HepG2 (cell line): ENCODE measurements at regions not wholly inside any gene's neighbourhood (a gene's known extent, or its start where the extent isn't known, plus 50 kb on each side); places are given as distances from the start of the nearest gene placed in this dataset.

Experiments
- ATAC-seq: fragments of 200-7000 bp; cut with Tn5 transposase; 3 replicates; pipeline ENCODE4 v1.9.1; 2020; ENCODE audit warnings: mild to moderate bottlenecking, moderate library complexity
- BruUV-seq: library from RNA; stranded (reverse); fragments of 400-500 nt; replicated peaks from 2 replicates; lab custom pipeline; 2021; lab: Mats Ljungman, UMichigan
- CTCF ChIA-PET: fragments of 300-600 bp; formaldehyde crosslinking; extraction: SDS; loops from one replicate; lab custom pipeline; 2021; ENCODE audit warnings: low total read pairs, inconsistent platforms, low intra/inter-chr PET ratio; lab: Yijun Ruan, JAX
- POLR2A ChIA-PET: fragments of 350-600 bp; sonication (Branson Sonifier 250); formaldehyde crosslinking; loops from one replicate; lab custom pipeline; 2020; ENCODE audit warnings: antibody characterized with exemption, inconsistent platforms; lab: Yijun Ruan, JAX
- DNase-seq: peaks from one replicate; pipeline ENCODE4 v3.0.0-alpha.2; 2015; ENCODE audit warnings: low spot score
- FAIRE-seq: peaks from 3 replicates; lab custom pipeline; 2011; peaks lifted over from hg19 to GRCh38; lab: Jason Lieb, UNC
- H2AFZ ChIP-seq: one replicate; pipeline ENCODE4 v1.6.1; 2011; ENCODE audit warnings: low read length, inconsistent platforms
- H3K27ac ChIP-seq: fragments of 300-600 bp; 3 replicates; pipeline ENCODE4 v1.8.0; 2011; ENCODE audit warnings: mixed run types, mild to moderate bottlenecking, mixed read lengths, low read length, inconsistent platforms; ENCODE audit not compliant: insufficient read depth; ENCODE audit errors: extremely low read length
- H3K27me3 ChIP-seq, 2 experiments: fragments of 200-600 bp in 1 of 2; 2 replicates in 1 of 2; 3 replicates in 1 of 2; pipeline versions ENCODE4 v1.6.0 to v1.8.0; 2011; ENCODE audit warnings: low read length in 2 of 2, mild to moderate bottlenecking in 2 of 2, moderate library complexity in 2 of 2, inconsistent platforms in 1 of 2; ENCODE audit not compliant: insufficient read depth in 2 of 2, control insufficient read depth in 1 of 2
- H3K36me3 ChIP-seq, 2 experiments: fragments of 200-600 bp in 1 of 2; replicated peaks in 1 of 2; 2 replicates in 1 of 2; 3 replicates in 1 of 2; pipeline versions ENCODE4 v1.5.1 to v1.8.0; 2011; ENCODE audit warnings: low read length in 2 of 2, inconsistent platforms in 1 of 2; ENCODE audit not compliant: insufficient read depth in 2 of 2, control insufficient read depth in 1 of 2
- H3K4me1 ChIP-seq: 2 replicates; pipeline ENCODE4 v1.5.1; 2012; ENCODE audit warnings: low read length, inconsistent platforms; ENCODE audit not compliant: insufficient read depth
- H3K4me2 ChIP-seq: 2 replicates; pipeline ENCODE4 v1.6.0; 2011; ENCODE audit warnings: low read depth, low read length, inconsistent platforms
- H3K4me3 ChIP-seq, 3 experiments: fragments of 200-600 bp in 1 of 3; sonication (generic), shearing (Covaris generic) in 1 of 3; replicated peaks in 1 of 3; 2 replicates each; pipeline ENCODE4 v1.5.1; 2011 to 2016; ENCODE audit warnings: low read length in 3 of 3, inconsistent platforms in 2 of 3, low read depth in 2 of 3, mild to moderate bottlenecking in 2 of 3, control low read depth in 1 of 3, mixed read lengths in 1 of 3; ENCODE audit not compliant: insufficient read depth in 1 of 3
- H3K79me2 ChIP-seq: one replicate; pipeline ENCODE4 v1.6.1; 2011; ENCODE audit warnings: low read length, inconsistent platforms; ENCODE audit not compliant: insufficient read depth
- H3K9ac ChIP-seq: 2 replicates; pipeline ENCODE4 v1.6.0; 2011; ENCODE audit warnings: mild to moderate bottlenecking, low read depth, low read length, inconsistent platforms; ENCODE audit not compliant: insufficient read depth
- H3K9me3 ChIP-seq: 2 replicates; pipeline ENCODE4 v1.5.1; 2012; ENCODE audit warnings: mild to moderate bottlenecking, low read length
- H4K20me1 ChIP-seq: 2 replicates; pipeline ENCODE4 v1.6.0; 2011; ENCODE audit warnings: inconsistent platforms, mild to moderate bottlenecking, low read length, moderate library complexity; ENCODE audit not compliant: insufficient read depth
- AGO1 ChIP-seq: fragments of 200-400 bp; formaldehyde crosslinking; IDR thresholded peaks from 2 replicates; pipeline ENCODE4 v1.6.1; 2017; ENCODE audit warnings: mild to moderate bottlenecking, low read depth, low read length, moderate library complexity; ENCODE audit not compliant: poor library complexity, severe bottlenecking
- CAMTA2 ChIP-seq: sonication (generic); formaldehyde crosslinking; IDR thresholded peaks from 2 replicates; pipeline ENCODE4 v1.4.0; 2020; ENCODE audit warnings: mild to moderate bottlenecking, missing genetic modification reagents, borderline replicate concordance
- GATAD2A ChIP-seq: IDR thresholded peaks from 2 replicates; pipeline ENCODE4 v1.6.1; 2016
- GPN1 ChIP-seq: sonication (generic); formaldehyde crosslinking; IDR thresholded peaks from 2 replicates; pipeline ENCODE4 v1.5.1; 2020; ENCODE audit warnings: missing genetic modification reagents, borderline replicate concordance
- GZF1 ChIP-seq: sonication (generic); formaldehyde crosslinking; IDR thresholded peaks from 2 replicates; pipeline ENCODE4 v1.5.1; 2020; ENCODE audit warnings: mild to moderate bottlenecking, missing genetic modification reagents
- PAX8 ChIP-seq: sonication (generic); formaldehyde crosslinking; IDR thresholded peaks from 2 replicates; pipeline ENCODE4 v1.8.0; 2022; ENCODE audit warnings: mild to moderate bottlenecking, missing genetic modification reagents, borderline replicate concordance
- POLR2A ChIP-seq, 2 experiments: IDR thresholded peaks; 2 replicates each; pipeline ENCODE4 v1.6.1; 2011; ENCODE audit warnings: low read depth in 2 of 2, low read length in 2 of 2, mild to moderate bottlenecking in 1 of 2, moderate library complexity in 1 of 2; ENCODE audit not compliant: insufficient read depth in 1 of 2
- SMARCE1 ChIP-seq: fragments of 450-650 bp; IDR thresholded peaks from 2 replicates; pipeline ENCODE4 v1.6.1; 2017; ENCODE audit warnings: borderline replicate concordance
- ZMAT3 ChIP-seq: sonication (generic); formaldehyde crosslinking; conservative IDR thresholded peaks from 2 replicates; pipeline ENCODE4 v1.7.0; 2021; ENCODE audit warnings: missing genetic modification reagents
- ZNF260 ChIP-seq: sonication (generic); formaldehyde crosslinking; IDR thresholded peaks from 2 replicates; pipeline ENCODE4 v1.4.0; 2020; ENCODE audit warnings: missing genetic modification reagents, low read depth, mild to moderate bottlenecking, borderline replicate concordance
- ZNF451 ChIP-seq: sonication (generic); formaldehyde crosslinking; IDR thresholded peaks from 2 replicates; pipeline ENCODE4 v1.5.0; 2020; ENCODE audit warnings: mild to moderate bottlenecking, missing genetic modification reagents
- WGBS: methylation state at CpG from one replicate; pipeline ENCODE4 v1.1.6; 2017; ENCODE audit warnings: low lambda C conversion rate; 5-methylcytosine and 5-hydroxymethylcytosine counted together
- in situ Hi-C: cut with HindIII; loops from 2 replicates; pipeline ENCODE4 v1.10.0; 2017; ENCODE audit warnings: low pct_unique_long_range_greater_than_20kb; ENCODE audit not compliant: extremely low pct_ligation_motif_present
- intact Hi-C: fragments of 100-400 bp; cut with micrococcal nuclease; formaldehyde crosslinking; loops from one replicate; pipeline ENCODE4 v1.10.0; 2022; ENCODE audit not compliant: unreplicated experiment
- TF ChIP-seq, protein P1 (sequence below): sonication (generic); formaldehyde crosslinking; IDR thresholded peaks from 2 replicates; pipeline ENCODE4 v1.4.0; 2020; ENCODE audit warnings: missing genetic modification reagents, borderline replicate concordance
- TF ChIP-seq, protein P2 (sequence below): sonication (generic); formaldehyde crosslinking; IDR thresholded peaks from 2 replicates; pipeline ENCODE4 v1.4.0; 2020; ENCODE audit warnings: mild to moderate bottlenecking, missing genetic modification reagents, borderline replicate concordance

DNA sequence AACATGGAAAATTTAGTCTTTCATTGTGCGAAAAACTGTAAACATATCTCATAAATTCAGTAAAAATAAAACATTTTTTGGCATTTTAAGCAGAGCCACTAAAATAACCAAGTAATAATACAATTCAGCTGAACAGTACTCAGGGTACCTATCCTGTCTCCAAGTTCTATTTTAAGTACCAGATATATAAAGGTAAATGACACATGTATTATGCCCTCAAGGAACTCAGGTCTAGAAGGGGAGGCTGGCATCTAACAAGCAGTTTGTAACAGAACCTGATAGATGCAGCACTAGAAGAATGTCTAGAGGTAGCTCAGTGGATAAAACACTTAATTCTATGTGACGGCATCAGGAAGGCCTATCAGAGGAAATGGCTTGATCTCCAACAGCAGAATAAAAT, 112.2 kb downstream of the CRPPA start:
- in situ Hi-C loops = no loop called here
- H4K20me1 ChIP-seq = no peaks in the 10 kb centered on the region
- H3K4me1 ChIP-seq = no peaks in the 10 kb centered on the region
- no peaks in the 10 kb centered on the region for H3K36me3 ChIP-seq
- H3K27ac ChIP-seq = no peak overlapping the region
- DNase-seq = no peak
- POLR2A ChIA-PET = no interaction called here
- no peak overlapping the region for H2AFZ ChIP-seq
- BruUV-seq = no TSS peak
- no peaks in the 10 kb centered on the region for H3K27me3 ChIP-seq
- no peak for TF ChIP-seq PAX8
- TF ChIP-seq, protein P1, sequence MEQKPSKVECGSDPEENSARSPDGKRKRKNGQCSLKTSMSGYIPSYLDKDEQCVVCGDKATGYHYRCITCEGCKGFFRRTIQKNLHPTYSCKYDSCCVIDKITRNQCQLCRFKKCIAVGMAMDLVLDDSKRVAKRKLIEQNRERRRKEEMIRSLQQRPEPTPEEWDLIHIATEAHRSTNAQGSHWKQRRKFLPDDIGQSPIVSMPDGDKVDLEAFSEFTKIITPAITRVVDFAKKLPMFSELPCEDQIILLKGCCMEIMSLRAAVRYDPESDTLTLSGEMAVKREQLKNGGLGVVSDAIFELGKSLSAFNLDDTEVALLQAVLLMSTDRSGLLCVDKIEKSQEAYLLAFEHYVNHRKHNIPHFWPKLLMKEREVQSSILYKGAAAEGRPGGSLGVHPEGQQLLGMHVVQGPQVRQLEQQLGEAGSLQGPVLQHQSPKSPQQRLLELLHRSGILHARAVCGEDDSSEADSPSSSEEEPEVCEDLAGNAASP (CRISPR knock-in tag) = no peak
- TF ChIP-seq SMARCE1 = no peak
- TF ChIP-seq CAMTA2 = no peak
- no peak for TF ChIP-seq AGO1
- no peak for TF ChIP-seq ZNF451 (CRISPR knock-in tag)
- TF ChIP-seq, protein P2, sequence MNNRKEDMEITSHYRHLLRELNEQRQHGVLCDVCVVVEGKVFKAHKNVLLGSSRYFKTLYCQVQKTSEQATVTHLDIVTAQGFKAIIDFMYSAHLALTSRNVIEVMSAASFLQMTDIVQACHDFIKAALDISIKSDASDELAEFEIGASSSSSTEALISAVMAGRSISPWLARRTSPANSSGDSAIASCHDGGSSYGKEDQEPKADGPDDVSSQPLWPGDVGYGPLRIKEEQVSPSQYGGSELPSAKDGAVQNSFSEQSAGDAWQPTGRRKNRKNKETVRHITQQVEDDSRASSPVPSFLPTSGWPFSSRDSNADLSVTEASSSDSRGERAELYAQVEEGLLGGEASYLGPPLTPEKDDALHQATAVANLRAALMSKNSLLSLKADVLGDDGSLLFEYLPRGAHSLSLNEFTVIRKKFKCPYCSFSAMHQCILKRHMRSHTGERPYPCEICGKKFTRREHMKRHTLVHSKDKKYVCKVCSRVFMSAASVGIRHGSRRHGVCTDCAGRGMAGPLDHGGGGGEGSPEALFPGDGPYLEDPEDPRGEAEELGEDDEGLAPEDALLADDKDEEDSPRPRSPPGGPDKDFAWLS (CRISPR knock-in tag) = no peak
- no peak for TF ChIP-seq GZF1 (CRISPR knock-in tag)
- TF ChIP-seq POLR2A (IDR thresholded peaks at IDR 0.05; ENCODE audit: insufficient read depth in 1 of 2, low read depth in 2 of 2, low read length in 2 of 2) = no peak
- TF ChIP-seq GATAD2A (CRISPR knock-in tag) = no peak
- no peak for TF ChIP-seq ZMAT3 (CRISPR knock-in tag)
- TF ChIP-seq GPN1 (CRISPR knock-in tag) = no peak
- TF ChIP-seq ZNF260 (CRISPR knock-in tag) = no peak
- TF ChIP-seq, all 625 proteins: peak for 0
- CTCF ChIA-PET = no interaction called here
- no peak overlapping the region for H3K4me3 ChIP-seq
- FAIRE-seq = no peak
- H3K9me3 ChIP-seq = no peaks in the 10 kb centered on the region
- H3K9ac ChIP-seq = no peak overlapping the region
- WGBS = 35% methylated on average over 2 of the region's 2 CpGs
- no peak overlapping the region for H3K4me2 ChIP-seq
- ATAC-seq = no peak
- intact Hi-C loops = no loop called here
- H3K79me2 ChIP-seq = no peaks in the 10 kb centered on the region
